ENCODE measurements at regions not wholly inside any gene's neighbourhood (a gene's known extent, or its start where the extent isn't known, plus 50 kb on each side); places are given as distances from the start of the nearest gene placed in this dataset.

DNA sequence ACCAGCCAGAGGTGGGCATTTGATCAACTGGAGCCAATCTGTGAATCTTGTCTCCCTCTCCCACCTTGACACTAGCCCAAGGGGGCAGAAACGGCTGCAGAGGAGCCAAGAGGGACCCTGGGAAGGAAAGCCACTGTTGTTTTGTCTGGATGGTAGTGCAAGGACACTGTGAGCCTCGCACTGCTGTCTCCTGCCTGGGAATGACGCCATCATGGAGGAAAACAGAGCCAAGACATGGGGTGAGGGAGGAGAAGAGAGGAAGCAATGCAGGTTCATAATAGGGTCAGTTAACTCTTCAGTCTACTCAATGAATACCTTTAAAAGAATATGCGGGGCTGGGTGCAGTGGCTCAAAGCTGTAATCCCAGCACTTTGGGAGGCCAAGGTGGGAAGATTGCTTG is 231.1 kb upstream of the AGAP1 start (continued):
- TF ChIP-seq, protein P1, sequence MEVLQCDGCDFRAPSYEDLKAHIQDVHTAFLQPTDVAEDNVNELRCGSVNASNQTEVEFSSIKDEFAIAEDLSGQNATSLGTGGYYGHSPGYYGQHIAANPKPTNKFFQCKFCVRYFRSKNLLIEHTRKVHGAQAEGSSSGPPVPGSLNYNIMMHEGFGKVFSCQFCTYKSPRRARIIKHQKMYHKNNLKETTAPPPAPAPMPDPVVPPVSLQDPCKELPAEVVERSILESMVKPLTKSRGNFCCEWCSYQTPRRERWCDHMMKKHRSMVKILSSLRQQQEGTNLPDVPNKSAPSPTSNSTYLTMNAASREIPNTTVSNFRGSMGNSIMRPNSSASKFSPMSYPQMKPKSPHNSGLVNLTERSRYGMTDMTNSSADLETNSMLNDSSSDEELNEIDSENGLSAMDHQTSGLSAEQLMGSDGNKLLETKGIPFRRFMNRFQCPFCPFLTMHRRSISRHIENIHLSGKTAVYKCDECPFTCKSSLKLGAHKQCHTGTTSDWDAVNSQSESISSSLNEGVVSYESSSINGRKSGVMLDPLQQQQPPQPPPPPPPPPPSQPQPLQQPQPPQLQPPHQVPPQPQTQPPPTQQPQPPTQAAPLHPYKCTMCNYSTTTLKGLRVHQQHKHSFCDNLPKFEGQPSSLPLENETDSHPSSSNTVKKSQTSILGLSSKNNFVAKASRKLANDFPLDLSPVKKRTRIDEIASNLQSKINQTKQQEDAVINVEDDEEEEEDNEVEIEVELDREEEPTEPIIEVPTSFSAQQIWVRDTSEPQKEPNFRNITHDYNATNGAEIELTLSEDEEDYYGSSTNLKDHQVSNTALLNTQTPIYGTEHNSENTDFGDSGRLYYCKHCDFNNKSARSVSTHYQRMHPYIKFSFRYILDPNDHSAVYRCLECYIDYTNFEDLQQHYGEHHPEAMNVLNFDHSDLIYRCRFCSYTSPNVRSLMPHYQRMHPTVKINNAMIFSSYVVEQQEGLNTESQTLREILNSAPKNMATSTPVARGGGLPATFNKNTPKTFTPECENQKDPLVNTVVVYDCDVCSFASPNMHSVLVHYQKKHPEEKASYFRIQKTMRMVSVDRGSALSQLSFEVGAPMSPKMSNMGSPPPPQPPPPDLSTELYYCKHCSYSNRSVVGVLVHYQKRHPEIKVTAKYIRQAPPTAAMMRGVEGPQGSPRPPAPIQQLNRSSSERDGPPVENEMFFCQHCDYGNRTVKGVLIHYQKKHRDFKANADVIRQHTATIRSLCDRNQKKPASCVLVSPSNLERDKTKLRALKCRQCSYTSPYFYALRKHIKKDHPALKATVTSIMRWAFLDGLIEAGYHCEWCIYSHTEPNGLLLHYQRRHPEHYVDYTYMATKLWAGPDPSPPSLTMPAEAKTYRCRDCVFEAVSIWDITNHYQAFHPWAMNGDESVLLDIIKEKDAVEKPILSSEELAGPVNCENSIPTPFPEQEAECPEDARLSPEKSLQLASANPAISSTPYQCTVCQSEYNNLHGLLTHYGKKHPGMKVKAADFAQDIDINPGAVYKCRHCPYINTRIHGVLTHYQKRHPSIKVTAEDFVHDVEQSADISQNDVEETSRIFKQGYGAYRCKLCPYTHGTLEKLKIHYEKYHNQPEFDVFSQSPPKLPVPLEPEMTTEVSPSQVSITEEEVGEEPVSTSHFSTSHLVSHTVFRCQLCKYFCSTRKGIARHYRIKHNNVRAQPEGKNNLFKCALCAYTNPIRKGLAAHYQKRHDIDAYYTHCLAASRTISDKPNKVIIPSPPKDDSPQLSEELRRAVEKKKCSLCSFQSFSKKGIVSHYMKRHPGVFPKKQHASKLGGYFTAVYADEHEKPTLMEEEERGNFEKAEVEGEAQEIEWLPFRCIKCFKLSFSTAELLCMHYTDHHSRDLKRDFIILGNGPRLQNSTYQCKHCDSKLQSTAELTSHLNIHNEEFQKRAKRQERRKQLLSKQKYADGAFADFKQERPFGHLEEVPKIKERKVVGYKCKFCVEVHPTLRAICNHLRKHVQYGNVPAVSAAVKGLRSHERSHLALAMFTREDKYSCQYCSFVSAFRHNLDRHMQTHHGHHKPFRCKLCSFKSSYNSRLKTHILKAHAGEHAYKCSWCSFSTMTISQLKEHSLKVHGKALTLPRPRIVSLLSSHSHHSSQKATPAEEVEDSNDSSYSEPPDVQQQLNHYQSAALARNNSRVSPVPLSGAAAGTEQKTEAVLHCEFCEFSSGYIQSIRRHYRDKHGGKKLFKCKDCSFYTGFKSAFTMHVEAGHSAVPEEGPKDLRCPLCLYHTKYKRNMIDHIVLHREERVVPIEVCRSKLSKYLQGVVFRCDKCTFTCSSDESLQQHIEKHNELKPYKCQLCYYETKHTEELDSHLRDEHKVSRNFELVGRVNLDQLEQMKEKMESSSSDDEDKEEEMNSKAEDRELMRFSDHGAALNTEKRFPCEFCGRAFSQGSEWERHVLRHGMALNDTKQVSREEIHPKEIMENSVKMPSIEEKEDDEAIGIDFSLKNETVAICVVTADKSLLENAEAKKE (CRISPR knock-in tag; IDR thresholded peaks at IDR 0.05) = no peak

DNA sequence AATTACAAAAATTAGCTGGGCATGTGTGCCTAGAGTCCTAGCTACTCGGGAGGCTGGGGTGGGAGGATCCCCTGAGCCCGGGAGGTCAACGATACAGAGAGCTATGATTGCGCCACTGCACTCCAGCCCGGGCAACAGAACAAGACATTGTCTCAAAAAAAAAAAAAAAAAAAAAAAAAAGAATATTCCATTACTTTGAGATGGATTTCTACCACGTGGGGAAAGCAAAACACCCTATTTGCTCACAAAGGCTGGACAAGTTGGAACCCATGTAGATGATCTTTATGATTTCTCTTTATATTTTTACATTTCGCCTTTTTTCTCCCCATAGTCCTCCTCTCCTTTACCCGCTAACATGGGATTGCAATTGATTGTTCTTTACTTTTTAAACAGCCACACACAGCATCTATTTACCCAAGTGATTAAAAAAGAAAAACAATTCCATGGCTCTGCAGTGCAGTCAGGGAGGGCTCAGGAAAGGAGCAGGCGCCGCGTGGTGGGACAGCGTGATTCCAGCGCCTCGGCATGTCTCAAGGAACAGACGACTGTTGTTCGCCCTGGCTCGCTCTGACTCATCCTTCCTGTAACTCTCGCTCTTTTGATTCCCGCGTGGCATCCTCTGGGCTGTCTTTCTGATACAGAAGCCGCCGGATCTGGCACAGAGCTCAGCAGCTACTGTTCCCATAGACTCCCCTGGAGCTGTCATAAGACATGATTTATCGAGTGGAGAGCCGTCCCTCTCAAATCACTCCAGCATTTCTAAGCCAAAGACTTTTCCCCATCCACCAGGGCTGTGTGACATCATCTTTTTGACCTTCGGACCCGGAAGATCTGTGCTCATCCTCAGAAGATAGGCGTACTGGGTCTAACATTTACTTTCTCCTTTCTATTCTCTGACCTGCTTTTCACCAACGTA is 230.4 kb upstream of the AGAP1 start:
- Histone ChIP-seq H3K4me3 (no peak overlapping the region), H3F3A (replicated peaks; ENCODE audit: low read depth) (no peaks in the 10 kb centered on the region), H3K9me2 (ENCODE audit: insufficient read depth) (peaks cover 11% of the 10 kb centered on the region; the same call in 1 of the 2 replicates), H3K36me3 (ENCODE audit: insufficient read depth) (no peaks in the 10 kb centered on the region), H3K79me2 (replicated peaks; ENCODE audit: insufficient read depth) (no peaks in the 10 kb centered on the region), H3K4me1 (ENCODE audit: insufficient read depth) (peaks cover 3% of the 10 kb centered on the region; the same call in 1 of the 2 replicates), H3K4me2 (no peak overlapping the region), H3K27me3 (ENCODE audit: insufficient read depth) (no peaks in the 10 kb centered on the region), H4K20me1 (replicated peaks; ENCODE audit: insufficient read depth) (no peaks in the 10 kb centered on the region), H3K27ac (ENCODE audit: low read depth) (no peak overlapping the region), H2AFZ (peak overlapping the region; percentile 47; the same call in 1 of the 2 replicates)
- ATAC-seq = peak; percentile 52; the same call in 2 of the 3 replicates
- TF ChIP-seq, protein P1 (CRISPR knock-in tag; IDR thresholded peaks at IDR 0.05) = no peak
- TF ChIP-seq STAT1 (IDR thresholded peaks at IDR 0.05; ENCODE audit: unreplicated experiment) = no peak
- TF ChIP-seq JUNB (IDR thresholded peaks at IDR 0.05; ENCODE audit: unreplicated experiment) = no peak
- no peak for TF ChIP-seq EZH2phosphoT487 (IDR thresholded peaks at IDR 0.05; ENCODE audit: unreplicated experiment)
- peak; percentile 11 for DNase-seq (ENCODE audit: low spot score)
- Mint-ChIP-seq H3K27me3 (ENCODE audit: insufficient read depth, low read depth, poor library complexity) (peaks cover 12% of the 10 kb centered on the region), H3K9me3 (peaks cover 1% of the 10 kb centered on the region; the same call in 2 of the 3 replicates), H3K27ac (no peak overlapping the region), H3K4me3 (no peak overlapping the region), H3K36me3 (ENCODE audit: low read depth) (peaks cover 2% of the 10 kb centered on the region; the same call in 1 of the 3 replicates), H3K4me1 (peaks cover 15% of the 10 kb centered on the region)

Data from GM23338 (cell line).